ENCODE measurements at regions not wholly inside any gene's neighbourhood (a gene's known extent, or its start where the extent isn't known, plus 50 kb on each side); places are given as distances from the start of the nearest gene placed in this dataset.
"Not testable (repeated sequence)": the region's sequence is repeated elsewhere in the genome, so short reads cannot be mapped to it uniquely, and the experiment has no call there.

GRCh38 chr1:88519156-88519555 lies 164.9 kb upstream of the PKN2 start:
- DNase-seq = no peak

- no peak for DNase-seq
Observed at GRCh38 chr1:88523854-88524528, 160.1 kb upstream of the PKN2 start.

GRCh38 chr1:88526456-88526855 lies 157.6 kb upstream of the PKN2 start:
- no peak for DNase-seq

- DNase-seq = no peak
Observed at GRCh38 chr1:88528792-88529191, 155.3 kb upstream of the PKN2 start.

DNA sequence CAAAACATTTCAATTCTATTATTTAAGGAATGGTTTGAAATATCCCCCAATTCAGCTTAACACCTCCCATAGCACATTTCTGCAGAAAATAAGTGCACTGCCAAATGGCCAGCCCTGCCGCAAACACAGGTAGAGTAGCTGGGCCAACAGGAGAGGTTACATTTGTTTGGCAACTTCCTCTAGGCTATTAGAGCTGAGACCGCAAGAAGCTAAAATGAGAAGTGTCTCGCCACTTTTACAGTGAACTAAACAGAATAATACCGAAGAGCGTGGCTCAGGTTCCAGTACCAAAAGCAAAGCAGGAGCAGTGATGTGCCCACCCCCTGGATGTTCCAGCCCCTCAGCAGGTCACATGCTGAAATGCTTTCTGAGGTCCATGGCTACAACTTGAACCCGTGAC lies 154.5 kb upstream of the PKN2 start:
- DNase-seq = no peak

DNA sequence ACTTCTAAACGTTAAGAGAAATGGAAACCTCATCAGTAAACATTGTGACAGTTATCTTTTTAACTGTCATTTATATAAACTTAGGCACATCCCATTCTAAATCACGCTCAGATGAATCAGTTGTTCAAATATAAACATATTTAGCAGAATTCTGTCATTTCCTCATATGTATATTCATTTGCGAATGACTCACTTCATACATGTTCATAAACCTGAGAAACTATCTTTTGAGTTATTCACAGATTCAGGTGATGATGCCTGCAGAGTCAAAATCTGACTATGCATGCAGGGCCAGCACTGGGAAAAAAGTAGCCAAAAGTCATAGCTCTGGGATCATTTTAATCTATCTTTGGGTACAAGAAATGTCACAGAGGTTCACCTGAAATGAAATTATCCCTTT lies 153.8 kb upstream of the PKN2 start:
- DNase-seq = no peak

DNA sequence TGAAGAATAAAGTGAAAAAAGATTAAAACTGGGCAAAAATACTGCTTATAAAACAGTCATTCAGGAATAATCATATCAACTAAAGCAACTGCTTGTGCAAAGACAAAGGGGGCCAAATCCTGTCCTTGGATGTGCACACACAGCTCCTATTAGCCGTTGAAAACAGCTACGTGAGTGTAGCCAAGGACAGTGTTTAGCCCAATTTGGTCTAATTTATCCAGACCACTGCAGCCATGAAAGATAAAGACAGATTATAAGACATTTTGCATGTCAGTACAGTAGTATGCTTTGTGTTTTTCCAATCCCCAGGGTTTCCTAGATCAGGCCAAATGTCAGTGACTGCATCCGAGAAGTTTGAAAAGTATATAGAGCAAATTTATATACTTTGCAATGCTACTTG lies 146.3 kb upstream of the PKN2 start:
- no peak for DNase-seq

- no peak for DNase-seq
Observed at GRCh38 chr1:88538222-88538899, 145.7 kb upstream of the PKN2 start.

DNA sequence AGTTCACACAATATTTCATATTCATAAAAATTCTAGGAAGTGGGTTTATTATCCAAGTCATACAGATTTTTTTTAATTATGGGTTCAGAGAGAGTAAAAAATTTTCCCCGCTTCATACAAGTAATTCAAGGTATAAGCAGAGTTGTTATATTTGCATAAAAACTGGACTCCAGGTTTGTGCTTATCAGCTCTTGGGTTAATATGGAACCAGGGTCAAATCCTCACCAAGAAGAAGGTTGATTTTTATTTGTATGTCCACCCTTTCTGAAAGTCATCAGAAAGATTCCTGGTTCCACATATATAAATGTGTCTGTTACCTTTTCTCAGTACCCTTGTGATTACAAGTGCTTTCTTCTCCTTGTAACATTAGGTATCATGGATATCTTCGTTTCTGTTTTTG lies 143.8 kb upstream of the PKN2 start:
- no peak for DNase-seq

GRCh38 chr1:88541596-88541995 lies 142.5 kb upstream of the PKN2 start:
- DNase-seq = no peak

DNA sequence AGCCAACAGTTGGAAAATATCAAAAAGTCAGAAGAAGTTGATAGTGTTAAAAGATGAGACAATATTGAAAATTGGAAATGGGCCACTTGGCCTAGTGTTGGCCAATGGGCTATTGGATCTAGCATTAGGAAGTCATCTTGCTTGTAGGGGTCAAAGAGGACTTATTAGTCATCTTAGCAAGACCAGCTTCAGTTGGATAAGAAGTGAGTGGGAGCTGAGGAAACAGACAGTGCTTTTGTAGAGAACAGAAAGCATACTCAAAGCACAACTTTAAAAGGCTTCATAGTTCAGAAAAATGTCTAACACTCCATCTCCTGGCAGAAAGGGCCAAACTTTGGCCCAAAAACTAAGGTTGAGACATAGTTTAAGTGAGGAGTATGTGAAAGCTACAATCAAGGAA lies 139.9 kb upstream of the PKN2 start:
- no peak for DNase-seq

GRCh38 chr1:88549536-88549935 lies 134.5 kb upstream of the PKN2 start:
- no peak for DNase-seq

- DNase-seq = no peak
Observed at GRCh38 chr1:88552226-88552625, 131.8 kb upstream of the PKN2 start.

- no peak for DNase-seq
Observed at GRCh38 chr1:88557014-88557413, 127.1 kb upstream of the PKN2 start.

DNA sequence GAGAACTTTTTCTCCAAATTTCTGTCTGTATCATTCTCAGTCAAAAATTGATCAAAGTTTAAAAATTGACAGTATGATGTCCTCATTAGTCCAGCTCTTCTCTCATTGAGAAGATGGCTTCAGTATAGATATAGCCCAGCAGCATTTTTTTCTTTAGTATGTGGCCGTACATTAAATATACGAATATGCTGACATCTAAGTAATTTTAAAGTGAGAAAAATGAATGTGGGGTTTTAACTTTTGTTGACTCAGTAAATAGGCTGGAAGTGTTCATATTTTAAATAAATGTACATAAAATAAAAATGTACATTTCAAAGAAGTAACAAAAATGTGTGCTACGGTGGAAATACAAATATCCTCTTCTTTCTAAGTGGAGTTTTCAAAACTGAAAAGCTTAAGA lies 123.5 kb upstream of the PKN2 start:
- no peak for DNase-seq

DNA sequence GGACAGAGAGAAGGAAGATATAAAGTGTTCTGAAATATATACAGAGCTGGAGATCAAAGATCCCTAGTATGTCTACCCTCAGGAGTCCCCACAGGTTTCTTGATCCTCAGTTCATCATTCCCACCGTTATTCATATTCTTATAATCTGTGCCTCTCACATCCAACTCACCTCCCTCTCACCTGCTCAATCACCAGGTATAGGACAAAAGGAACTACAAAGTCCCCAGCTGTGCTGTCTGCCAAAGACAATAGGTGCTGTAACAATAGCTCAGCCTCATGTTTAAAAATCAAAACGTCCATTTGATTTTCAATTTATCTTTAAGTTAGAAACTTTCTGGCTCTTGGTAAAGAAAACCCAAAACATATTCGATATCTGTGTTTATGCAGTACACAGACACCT lies 121.1 kb upstream of the PKN2 start:
- DNase-seq = no peak

DNA sequence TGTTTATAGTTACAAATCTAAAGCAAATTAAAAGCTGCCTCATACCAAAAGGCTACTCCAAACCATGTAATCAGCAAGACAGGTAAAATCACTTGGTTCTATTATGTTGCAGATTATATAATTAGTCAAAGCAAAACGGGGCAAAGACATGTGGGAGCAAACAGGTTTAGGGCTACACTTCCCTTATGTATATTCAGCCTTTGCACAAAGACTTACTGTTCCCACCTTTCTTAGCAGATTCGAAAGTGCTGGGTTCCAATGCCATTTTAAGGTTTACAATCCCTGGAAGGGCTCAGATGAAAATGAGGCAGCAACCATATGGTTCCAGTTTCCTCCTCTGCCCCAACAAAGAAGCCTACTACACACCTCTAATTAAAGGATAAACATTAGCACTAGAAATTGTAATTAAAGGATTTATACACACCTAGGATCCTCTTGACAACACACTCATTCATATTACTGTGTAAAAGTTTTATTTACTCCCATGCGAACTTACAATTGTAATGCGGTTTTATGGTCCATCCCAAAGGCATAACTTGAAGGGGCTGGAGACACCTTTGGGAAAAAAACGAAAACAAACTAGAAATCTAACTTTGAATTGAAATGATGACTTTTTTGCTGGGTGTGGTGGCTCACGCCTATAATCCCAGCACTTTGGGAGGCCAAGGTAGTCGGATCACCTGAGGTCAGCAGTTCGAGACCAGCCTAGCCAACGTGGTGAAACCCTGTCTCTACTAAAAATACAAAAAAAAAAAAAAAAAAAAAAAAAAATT lies 117.3 kb upstream of the PKN2 start:
- no peak for DNase-seq

DNA sequence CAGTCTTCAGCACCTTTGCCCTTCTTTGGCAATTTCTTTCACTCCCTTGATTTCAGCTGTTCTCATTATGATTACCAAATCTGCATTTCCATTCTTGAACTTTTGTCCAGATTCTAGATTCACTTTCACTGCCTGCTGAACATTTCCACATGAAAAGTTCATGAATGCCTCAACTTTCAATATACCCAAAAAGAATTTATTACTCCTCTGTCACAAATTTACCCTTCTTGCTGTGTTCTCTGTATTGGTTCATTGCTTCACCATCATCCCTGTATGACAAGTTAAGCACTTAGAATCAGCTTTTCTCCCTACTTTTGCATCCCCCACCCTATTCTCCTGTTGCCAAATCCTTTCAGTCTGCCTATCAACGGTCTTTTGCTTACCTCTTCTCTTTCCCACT lies 112.6 kb upstream of the PKN2 start:
- DNase-seq = no peak

DNA sequence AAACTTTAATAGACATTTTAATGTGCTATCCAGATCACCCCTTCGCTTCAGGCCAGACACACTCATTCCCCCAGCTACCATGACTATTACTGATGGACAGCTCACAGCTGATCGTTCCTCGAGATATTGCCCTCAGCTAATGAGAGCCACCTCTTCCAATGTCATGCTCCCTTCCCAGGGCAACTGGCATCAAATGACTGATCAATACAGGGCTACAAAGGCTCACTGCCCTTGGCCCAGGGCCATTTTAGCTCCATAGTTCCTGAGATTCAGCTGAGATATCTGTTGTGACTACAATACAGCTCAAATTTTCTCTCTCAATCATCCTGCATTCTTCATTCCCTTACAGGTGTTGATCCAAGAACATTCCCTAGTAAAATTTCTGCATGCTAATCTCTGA lies 104.5 kb upstream of the PKN2 start:
- DNase-seq = no peak

GRCh38 chr1:88581703-88582102 lies 102.4 kb upstream of the PKN2 start:
- DNase-seq = no peak

DNA sequence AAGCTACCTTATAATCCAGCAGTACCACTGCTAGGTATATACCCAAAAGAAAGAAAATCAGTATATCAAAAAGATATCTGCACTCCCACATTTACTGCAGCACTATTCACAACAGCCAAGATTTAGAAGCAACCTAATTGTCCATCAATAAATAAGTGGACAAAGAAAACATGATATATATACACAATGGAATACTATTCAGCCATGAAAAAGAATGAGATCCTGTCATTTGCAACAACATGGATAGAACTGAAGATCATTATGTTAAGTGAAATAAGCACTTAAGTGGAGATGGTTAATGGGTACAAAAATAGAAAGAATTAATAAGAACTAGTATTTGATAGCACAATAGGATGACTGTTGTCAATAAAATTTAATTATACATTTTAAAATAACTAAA lies 90.7 kb upstream of the PKN2 start:
- no peak for DNase-seq

DNA sequence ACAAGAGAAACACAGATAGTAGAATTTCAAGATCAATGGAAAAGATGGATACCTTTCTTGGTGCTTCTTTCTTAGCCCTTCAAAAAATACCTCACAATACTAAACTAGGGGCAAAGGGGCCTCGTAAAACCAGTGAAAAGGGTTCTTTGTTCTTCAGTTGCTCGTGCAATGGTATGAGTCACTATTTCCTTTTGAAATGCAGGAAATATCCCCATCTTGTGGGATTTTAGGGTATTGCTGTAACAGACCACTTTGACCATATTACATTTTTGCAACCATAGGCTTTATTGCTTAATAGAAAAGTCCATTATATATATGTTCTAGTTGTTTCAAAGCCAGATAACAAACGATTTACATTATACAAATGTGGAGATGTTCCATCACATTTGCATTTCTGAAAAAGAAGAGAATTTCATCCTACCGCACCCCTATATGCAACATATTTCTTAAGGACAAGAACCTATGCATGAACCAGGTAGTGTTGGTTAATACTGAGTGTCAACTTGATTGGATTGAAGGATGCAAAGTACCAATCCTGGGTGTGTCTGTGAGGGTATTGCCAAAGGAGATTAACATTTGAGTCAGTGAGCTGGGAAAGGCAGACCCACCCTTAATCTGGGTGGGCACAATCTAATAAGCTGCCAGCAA lies 88.6 kb upstream of the PKN2 start:
- DNase-seq = no peak

DNA sequence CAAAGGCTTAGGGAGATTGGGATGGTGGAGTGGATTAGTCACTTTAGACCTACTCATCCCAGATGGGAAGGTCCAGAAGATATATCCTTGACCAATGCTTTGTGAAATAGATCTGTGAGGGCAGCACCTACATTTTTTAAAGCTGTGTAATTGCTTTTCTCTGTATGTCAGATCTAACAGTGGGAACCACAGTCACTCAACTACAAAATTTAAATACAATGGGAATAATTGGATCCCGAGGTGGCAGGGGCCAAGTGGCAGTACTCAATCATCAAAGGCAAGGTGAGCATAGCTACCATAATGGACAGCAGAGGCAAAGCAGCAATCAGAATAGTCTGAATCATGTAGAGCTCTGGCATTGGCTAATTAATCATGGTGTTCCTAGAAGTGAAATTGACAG lies 86.1 kb upstream of the PKN2 start:
- not testable (repeated sequence) for DNase-seq

All from activated CD4-positive, CD25-positive, alpha-beta regulatory T cell (primary cell).